Testis (tissue), 2 donors: ENCODE measurements at regions not wholly inside any gene's neighbourhood (a gene's known extent, or its start where the extent isn't known, plus 50 kb on each side); places are given as distances from the start of the nearest gene placed in this dataset.

ENCODE experiments used
- CTCF ChIP-seq, 3 experiments: fragments of 450-650 bp in 2 of 3; fragments of 200-600 bp in 1 of 3; sonication (generic) in 1 of 3; IDR thresholded peaks; one replicate each; pipeline ENCODE4 v1.5.1; 2016 to 2019; ENCODE audit warnings: antibody characterized with exemption in 3 of 3, mild to moderate bottlenecking in 2 of 3, moderate library complexity in 1 of 3
- POLR2A ChIP-seq: fragments of 450-650 bp; IDR thresholded peaks from one replicate; pipeline ENCODE4 v1.6.1; 2017; ENCODE audit warnings: antibody characterized with exemption, mild to moderate bottlenecking, moderate library complexity

- TF ChIP-seq POLR2A, result no peak
- no peak for TF ChIP-seq CTCF (IDR thresholded peaks at IDR 0.05)
Measured at GRCh38 chr9:84490842-84491325, 150.3 kb upstream of the SLC28A3 start.
